Renal pelvis (tissue), 1 donor: ENCODE measurements at regions not wholly inside any gene's neighbourhood (a gene's known extent, or its start where the extent isn't known, plus 50 kb on each side); places are given as distances from the start of the nearest gene placed in this dataset.
"Not testable (repeated sequence)": the region's sequence is repeated elsewhere in the genome, so short reads cannot be mapped to it uniquely, and the experiment has no call there.

Experiments used
- DNase-seq: peaks from one replicate; pipeline ENCODE4 v3.0.0-alpha.2; 2013

GRCh38 chr12:46571608-46572007 is 199.0 kb upstream of the SLC38A2 start:
- no peak for DNase-seq

DNA sequence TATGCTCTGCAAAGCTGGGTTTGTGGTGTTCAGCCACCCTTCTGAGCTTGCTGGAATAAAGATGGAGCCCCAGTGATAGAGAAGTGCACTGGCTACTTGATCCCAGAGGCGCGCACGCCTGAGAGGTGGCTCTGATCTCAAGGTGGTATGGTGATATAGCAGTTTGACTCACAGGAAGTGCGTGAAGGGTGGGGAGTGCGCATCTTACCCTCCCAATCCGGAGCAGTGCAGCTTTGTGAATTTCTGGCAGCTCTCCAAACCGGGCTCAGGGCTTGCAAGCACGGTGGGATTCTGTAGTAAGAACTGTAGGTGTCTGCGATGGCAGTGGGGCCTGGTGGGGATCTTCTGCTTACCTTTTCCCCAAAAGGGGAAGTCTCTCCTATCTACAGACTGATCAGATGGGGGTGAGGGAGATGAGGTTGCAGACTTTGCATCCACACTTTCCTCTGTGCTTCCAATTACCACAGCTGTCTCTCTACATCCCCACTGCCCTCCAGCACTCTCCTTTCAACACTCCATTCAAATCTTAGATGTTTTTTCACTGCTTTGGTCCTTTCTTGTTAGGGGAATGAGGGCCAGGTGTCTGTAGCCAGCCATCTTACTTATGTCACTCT is 197.4 kb upstream of the SLC38A2 start:
- DNase-seq, result no peak

DNA sequence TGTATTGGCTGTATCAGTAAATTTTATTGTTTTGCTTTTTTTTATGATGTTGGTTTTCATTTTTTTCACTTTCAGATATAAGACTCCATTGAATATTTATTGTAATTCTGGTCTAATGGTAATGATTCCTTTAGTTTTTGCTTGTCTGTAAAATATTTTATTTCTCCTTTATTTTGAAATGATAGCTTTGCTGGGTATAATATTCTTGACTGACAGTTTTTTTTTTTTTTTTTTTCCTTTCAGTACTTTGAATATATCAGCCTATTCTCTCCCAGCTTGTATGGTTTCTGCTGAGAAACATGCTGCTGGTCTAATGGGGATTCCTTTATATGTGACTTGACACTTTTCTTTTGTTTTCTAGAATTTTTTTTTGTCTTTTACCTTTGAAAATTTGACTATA is 195.1 kb upstream of the SLC38A2 start:
- DNase-seq, result no peak

- no peak for DNase-seq
These were observed 190.2 kb upstream of the SLC38A2 start for GRCh38 chr12:46562625-46563225.

DNA sequence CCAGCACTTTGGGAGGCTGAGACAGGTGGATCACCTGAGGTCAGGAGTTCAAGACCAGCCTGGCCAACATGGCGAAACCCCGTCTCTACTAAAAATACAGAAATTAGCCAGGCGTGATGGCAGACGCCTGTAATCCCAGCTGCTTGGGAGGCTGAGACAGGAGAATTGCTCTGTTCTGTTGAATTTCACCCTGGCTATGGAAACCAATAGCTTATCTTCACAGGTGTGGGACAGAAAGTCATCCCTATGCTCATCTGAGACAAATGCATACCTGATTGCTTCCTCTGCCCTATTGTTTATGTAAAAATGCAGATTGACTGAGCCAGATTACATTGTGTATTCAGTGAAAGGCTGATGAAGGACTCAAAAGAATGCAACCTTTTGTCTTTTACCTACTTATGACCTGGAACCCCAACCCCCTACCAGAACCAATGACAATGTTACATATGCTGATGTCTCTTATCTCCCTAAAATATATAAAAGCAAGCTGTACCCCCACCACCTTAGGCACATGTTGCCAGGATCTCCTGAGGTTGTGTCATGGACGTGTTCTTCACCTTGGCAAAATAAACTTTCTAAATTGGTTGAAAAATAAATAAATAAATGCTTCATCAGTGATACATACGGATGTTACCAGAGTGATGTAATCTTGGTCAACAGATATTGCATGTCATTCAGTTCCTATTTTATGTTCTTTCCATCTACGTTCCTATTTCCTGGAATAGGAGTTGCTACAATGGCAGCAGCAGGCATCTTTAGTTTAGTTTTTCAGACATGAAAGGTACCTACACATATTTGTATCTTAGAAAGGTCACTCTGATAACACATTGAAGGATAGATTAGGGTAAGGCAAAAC is 189.4 kb upstream of the SLC38A2 start:
- not testable (repeated sequence) for DNase-seq

- DNase-seq, result no peak
These were observed 188.3 kb upstream of the SLC38A2 start for GRCh38 chr12:46560874-46561273.

DNA sequence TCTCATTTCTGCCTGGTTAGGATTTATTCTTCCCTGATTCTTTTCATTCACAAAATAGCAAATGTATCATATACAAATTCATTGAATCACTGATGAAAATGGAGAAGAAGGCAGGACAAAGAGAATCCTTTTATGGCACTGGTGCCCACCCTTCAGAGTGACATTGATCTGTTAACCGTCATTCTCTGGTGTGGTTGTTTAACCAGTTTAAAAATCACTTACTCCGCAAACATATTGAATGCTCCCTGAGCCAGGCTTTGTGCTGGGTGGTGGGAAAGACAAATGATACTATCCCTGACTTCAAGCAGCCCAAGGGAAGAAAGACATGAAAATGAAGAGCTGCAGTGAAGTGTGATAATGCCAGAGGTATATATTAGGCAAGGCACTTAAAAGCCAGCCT is 187.5 kb upstream of the SLC38A2 start:
- DNase-seq, result no peak

- no peak for DNase-seq
These were observed 186.7 kb upstream of the SLC38A2 start for GRCh38 chr12:46559311-46559710.

- DNase-seq, result no peak
These were observed 186.1 kb upstream of the SLC38A2 start for GRCh38 chr12:46558677-46559076.

- no peak for DNase-seq
These were observed 185.2 kb upstream of the SLC38A2 start for GRCh38 chr12:46557539-46558373.

DNA sequence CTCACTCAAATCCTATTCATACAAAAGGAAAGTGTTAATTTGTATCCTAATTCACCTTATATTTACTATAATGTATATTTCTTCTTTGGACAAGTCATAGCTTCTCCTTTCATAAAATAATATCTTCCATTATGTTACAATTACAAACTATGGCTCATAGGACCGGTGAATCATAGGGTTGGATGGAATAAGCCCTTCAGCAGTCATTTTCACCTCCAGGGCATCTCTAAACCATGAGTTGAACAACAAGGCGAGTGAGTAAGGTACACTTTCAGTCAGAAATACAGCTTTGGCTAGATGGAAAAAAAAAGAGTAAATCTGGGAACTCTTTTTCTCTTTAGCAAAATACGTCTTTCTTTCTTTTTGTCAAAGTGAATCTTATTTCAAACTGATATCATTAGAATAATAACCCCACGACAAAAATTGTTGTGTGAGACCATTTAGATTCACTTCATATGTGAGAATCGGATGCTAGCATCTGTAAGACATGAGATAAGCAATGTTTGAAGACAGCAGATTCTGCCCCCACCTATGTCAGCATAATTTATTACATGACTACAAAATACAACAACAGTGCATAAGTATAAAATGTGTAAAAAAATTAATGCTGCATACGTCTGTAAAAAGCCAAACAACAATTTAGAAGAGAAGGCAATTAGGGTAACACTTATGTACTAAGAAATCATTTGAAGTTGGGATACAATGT is 184.4 kb upstream of the SLC38A2 start:
- no peak for DNase-seq

GRCh38 chr12:46556105-46556559 is 183.6 kb upstream of the SLC38A2 start:
- no peak for DNase-seq

DNA sequence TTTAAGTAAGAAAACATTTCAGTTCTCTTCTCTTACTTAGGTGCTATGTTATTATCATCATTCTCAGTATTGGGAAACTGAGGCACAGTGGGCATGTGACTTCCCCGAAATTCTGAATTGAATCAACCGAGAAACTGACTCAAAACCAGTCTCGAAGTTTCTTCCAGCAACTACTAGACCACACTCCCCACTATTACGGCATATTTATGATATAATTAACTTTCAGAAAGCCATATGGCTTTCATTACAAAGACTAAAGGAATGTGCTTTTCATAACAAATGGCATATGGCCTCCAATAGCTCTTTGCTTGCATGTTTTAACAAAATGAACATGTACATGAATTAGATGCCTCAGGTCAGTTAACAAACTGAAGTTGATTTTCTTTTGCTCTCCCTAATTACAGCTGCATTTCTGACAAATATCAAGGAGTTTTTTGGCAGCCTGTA is 182.9 kb upstream of the SLC38A2 start:
- peak; percentile 60 for DNase-seq

- no peak for DNase-seq
These were observed 181.9 kb upstream of the SLC38A2 start for GRCh38 chr12:46554460-46554859.

GRCh38 chr12:46553911-46554310 is 181.3 kb upstream of the SLC38A2 start:
- DNase-seq, result no peak

GRCh38 chr12:46553266-46553665 is 180.7 kb upstream of the SLC38A2 start:
- no peak for DNase-seq

GRCh38 chr12:46550266-46550879 is 177.8 kb upstream of the SLC38A2 start:
- DNase-seq, result no peak

DNA sequence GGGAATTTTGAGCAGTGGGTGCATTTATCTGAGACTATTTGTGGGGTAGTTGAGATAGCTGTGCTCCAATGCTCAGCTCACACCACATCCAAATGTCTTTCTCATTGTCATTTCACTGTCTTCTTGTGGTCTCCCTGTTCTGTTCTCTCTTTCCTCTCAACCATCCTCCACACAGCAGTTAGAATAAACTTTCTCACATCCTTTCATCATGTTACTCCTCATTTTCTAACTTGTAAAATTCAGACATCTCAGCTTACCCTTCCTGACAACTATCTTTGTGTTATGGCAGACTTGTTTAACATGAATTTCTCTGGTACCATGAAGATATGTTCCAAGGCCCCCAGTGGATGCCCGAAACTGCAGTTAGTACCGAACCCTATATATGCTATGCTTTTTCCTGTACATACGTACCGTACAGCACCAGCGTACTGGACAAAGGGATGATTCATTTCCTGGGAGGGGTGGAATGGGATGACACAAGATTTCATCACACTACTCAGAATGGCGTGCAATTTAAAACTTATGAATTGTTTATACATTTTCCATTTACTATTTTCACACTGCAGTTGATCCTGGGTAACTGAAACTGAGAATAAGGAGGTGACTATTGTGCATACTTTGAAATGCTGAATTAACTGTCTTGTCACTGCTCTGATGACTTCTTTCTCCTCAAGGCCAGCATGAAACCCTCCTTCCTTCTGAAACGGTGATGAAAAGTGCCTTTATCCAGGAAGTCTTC is 177.1 kb upstream of the SLC38A2 start:
- DNase-seq, result no peak

DNA sequence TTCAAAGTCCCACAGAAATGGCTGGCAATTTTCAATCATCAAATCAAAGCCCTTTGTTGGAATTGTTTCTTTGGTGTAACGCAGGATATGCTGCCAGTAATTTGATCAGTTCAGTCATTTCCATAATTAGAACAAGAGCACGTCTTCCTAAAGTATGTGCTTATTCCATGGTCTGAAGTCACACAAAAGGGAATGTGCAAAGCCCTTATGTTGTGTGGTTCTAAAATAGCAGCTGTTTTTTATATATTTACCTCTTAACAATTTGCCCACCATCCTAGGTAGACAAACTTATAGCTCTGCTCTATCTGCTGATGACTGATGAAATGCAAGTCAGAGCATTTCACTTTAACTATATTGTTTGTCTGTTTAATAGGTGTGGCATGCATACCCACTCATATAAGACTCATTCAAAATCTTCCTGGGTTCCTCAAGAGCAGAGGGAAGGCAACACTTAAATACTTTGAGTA is 176.1 kb upstream of the SLC38A2 start:
- DNase-seq, result no peak
